HG03354 (cell line): ENCODE measurements at regions not wholly inside any gene's neighbourhood (a gene's known extent, or its start where the extent isn't known, plus 50 kb on each side); places are given as distances from the start of the nearest gene placed in this dataset.
"Not testable (repeated sequence)": the region's sequence is repeated elsewhere in the genome, so short reads cannot be mapped to it uniquely, and the experiment has no call there.

Experiments
- ATAC-seq: cut with Tn5 transposase; IDR thresholded peaks from one replicate; pipeline ENCODE4 v1.9.1; 2021; ENCODE audit warnings: mild to moderate bottlenecking; ENCODE audit not compliant: unreplicated experiment, poor library complexity, severe bottlenecking

DNA sequence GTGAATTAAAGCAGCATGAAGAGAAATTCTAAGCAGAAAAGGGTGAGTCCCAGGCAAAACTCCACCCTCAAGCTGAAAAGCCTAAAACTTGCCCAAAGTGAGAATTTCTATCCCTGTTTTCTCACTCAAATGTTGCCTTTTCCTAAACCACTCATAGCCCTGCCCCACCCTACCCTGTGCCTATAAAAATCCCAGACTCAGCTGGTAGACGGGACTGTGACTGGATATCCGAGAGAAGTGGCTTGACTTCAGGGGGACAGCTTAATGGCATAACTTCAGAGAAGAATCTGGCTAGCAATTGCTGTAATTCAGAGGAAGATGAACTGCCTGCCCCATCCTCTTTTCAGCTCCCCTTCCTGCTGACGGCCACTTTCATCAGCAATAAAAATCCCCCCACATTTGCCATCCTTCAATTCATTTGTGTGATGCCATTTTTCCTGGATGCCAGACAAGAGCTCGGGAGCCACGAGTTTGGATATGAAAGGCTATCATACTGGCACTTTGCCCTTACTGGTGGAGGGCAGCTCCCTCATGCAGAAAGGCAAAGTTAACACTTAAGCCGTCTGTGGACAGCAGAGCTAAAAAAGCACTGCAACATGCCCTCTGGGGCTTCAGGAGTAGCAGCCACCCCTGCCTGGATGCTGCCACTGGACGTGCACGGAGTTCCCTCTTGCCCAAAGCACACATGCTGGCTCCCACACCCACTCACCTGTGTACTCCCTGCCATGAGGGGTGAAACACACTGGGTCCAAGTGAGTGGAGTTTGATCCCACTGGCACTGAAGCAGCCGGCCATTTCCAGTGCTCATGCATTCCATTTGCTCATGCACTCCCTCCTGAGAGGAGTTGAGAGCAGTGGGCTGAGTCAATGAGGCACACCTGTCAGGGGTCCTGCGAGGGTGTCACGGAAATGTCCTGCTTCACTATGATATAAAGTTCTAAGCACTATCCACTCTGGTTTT is 670.6 kb downstream of the PLOD2 start:
- ATAC-seq: no peak

GRCh38 chr3:145492456-145492855 is 668.5 kb downstream of the PLOD2 start:
- no peak for ATAC-seq

GRCh38 chr3:145517416-145517815 is 643.6 kb downstream of the PLOD2 start:
- not testable (repeated sequence) for ATAC-seq

DNA sequence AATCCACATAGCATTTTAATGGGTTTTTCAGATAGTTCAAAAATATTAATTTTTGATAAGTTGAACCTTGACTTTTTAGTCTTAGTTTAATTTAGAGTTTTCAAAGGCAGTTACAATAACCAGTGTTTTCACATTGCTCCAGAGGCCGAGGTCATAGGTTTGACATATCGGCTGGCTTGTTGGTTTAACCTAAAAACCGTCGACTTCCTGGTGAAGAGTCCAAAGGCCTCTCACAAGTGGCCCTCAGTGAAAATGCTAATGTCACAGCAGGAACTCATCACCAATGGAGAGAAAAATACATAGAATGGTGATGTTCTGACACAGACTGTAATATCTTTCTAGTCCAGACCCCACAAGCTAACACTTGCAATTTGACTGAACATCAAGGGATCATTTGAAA is 642.3 kb downstream of the PLOD2 start:
- no peak for ATAC-seq

GRCh38 chr3:145519398-145520047 is 641.5 kb downstream of the PLOD2 start:
- ATAC-seq: no peak

GRCh38 chr3:145522179-145522578 is 638.8 kb downstream of the PLOD2 start:
- no peak for ATAC-seq

GRCh38 chr3:145522893-145523651 is 637.9 kb downstream of the PLOD2 start:
- ATAC-seq: no peak

DNA sequence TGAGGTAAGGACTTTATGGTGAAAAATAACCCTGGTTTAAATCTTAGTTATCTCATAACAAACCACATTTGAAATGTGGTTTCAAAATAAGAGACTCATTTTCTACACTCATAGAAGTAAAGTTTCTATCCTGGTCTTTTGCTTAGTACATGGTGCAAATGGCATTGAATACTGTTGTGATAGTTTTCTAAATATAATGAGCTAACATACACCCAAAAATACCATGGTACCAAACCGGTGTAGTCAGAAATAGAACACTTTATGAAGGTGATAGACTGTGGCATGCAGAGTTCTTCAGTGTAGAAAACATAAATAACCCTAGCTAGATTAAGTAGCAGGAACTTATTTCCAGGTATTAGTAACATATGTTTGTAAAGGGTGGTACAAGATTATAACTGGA is 629.4 kb downstream of the PLOD2 start:
- no peak for ATAC-seq

DNA sequence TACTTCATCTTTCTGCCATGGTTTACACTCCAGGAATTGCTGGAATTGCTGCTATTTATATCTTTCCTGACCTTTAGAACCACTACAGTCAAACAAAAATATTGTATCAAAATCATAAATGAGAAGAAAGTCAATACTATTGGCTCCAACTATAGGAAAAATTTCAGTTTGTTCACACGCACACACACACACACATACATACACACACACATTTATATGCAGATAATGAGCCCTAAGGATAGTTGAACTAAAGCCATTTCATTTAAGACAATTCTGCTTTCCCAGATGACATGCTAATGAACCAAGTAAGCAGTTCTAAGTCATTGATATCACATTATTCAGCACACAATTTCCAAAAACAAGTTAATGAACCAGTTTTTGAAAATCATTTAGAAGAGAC is 627.3 kb downstream of the PLOD2 start:
- ATAC-seq: no peak

- no peak for ATAC-seq
These were observed 624.5 kb downstream of the PLOD2 start for GRCh38 chr3:145536461-145536860.

GRCh38 chr3:145550522-145550921 is 610.5 kb downstream of the PLOD2 start:
- no peak for ATAC-seq

GRCh38 chr3:145557405-145557804 is 603.6 kb downstream of the PLOD2 start:
- no peak for ATAC-seq

GRCh38 chr3:145578471-145578870 is 582.5 kb downstream of the PLOD2 start:
- ATAC-seq: no peak

- no peak for ATAC-seq
These were observed 579.3 kb downstream of the PLOD2 start for GRCh38 chr3:145581694-145582093.

DNA sequence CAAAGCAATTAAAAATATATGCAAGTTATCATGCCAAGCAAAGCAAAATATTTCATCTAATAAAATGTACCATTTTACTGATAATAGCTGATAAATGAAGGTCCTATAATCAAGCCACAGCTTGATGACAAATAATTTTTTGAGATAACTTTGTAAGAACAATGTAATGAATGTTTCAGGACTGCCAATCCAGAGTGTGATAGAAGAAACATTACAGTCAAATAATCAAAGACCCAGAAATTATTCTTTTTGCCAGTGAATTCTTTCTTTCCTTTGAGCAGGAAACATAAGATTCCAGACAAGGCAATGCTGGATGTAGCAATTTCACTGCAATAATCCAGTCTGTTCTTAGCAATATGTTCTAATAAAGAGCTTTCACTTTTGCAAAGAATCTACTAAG is 556.1 kb downstream of the PLOD2 start:
- no peak for ATAC-seq

DNA sequence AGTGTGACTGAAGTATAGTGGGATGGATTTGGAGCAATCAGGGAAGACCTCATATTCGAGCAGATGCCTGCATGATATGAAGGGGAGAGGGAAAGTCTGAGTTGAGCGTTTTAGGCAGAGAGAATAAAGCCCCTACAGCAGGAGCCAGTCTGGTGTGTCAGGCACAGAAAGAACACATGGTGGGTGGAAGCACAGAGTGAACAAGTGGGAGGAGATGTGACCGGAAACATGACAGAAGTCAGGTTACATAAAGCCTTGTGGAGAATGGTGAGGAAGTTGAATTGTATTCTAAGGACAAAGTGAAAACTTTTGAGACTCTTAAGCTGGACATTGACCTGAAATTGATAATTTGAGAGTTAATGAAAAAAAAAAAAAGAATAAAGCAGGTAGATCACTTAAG is 541.0 kb downstream of the PLOD2 start:
- ATAC-seq: no peak

- no peak for ATAC-seq
These were observed 540.5 kb downstream of the PLOD2 start for GRCh38 chr3:145620486-145620885.

DNA sequence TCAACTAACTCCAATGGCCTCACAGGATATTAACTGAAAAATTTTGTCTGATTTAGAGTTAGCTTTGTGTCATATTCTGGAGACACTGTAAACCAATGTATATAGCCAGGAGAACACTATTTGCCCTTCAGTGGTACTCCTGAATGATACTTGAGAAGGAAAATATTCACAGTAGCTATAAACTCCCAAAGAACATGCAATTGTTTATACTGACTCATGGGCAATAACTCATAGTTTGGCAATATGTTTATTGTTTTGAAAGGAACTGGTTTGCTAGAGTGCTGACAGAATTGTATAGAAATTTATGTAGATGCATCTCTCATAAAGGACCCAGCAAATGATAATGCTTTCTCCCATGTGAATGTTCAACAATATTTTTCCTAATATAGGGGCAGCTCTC is 537.6 kb downstream of the PLOD2 start:
- ATAC-seq: no peak

GRCh38 chr3:145628211-145628610 is 532.8 kb downstream of the PLOD2 start:
- ATAC-seq: no peak

GRCh38 chr3:145637105-145637504 is 523.9 kb downstream of the PLOD2 start:
- no peak for ATAC-seq
